Vagina (tissue), 2 donors: ENCODE measurements at regions not wholly inside any gene's neighbourhood (a gene's known extent, or its start where the extent isn't known, plus 50 kb on each side); places are given as distances from the start of the nearest gene placed in this dataset.

Experiments
- POLR2A ChIP-seq, 2 donors: fragments of 450-650 bp; IDR thresholded peaks; one replicate each; pipeline ENCODE4 v1.6.1; 2017; ENCODE audit warnings: antibody characterized with exemption in 2 of 2, mild to moderate bottlenecking in 2 of 2, moderate library complexity in 2 of 2
- POLR2AphosphoS5 ChIP-seq, 2 donors: sonication (generic); formaldehyde crosslinking; IDR thresholded peaks; one replicate each; pipeline ENCODE4 v1.9.0; 2017; ENCODE audit warnings: antibody characterized with exemption in 2 of 2, mild to moderate bottlenecking in 2 of 2, low read depth in 1 of 2; ENCODE audit not compliant: insufficient read depth in 1 of 2
- TF ChIP-seq, protein P1 (sequence below), 3 experiments: fragments of 450-650 bp in 2 of 3; fragments of 200-600 bp in 1 of 3; sonication (generic) in 1 of 3; IDR thresholded peaks; one replicate each; pipeline ENCODE4 v1.5.1; 2017 to 2019; ENCODE audit warnings: antibody characterized with exemption in 3 of 3, mild to moderate bottlenecking in 2 of 3, moderate library complexity in 2 of 3

DNA sequence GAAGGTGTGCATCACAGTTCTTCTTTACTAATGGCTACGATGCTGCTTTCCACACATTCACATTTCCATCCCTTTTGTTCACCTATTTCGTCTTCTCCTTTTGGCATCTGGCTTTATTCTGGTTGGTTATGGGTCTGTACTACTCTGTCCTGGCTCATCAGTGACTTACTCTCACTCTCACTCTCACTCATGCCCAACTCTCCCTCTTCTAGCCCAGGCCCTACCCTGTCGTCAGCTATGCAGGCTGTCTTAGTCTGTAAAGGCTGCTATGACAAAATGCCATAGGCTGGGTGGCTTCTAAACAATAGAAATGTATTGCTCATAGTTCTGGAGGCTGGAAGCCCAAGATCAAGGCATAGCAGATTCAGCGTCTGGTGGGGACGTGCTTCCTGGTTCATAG, 105.6 kb upstream of the PUDP start:
- TF ChIP-seq, protein P1, sequence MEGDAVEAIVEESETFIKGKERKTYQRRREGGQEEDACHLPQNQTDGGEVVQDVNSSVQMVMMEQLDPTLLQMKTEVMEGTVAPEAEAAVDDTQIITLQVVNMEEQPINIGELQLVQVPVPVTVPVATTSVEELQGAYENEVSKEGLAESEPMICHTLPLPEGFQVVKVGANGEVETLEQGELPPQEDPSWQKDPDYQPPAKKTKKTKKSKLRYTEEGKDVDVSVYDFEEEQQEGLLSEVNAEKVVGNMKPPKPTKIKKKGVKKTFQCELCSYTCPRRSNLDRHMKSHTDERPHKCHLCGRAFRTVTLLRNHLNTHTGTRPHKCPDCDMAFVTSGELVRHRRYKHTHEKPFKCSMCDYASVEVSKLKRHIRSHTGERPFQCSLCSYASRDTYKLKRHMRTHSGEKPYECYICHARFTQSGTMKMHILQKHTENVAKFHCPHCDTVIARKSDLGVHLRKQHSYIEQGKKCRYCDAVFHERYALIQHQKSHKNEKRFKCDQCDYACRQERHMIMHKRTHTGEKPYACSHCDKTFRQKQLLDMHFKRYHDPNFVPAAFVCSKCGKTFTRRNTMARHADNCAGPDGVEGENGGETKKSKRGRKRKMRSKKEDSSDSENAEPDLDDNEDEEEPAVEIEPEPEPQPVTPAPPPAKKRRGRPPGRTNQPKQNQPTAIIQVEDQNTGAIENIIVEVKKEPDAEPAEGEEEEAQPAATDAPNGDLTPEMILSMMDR (IDR thresholded peaks at IDR 0.05) = no peak
- TF ChIP-seq POLR2AphosphoS5 (IDR thresholded peaks at IDR 0.05; ENCODE audit: insufficient read depth in 1 of 2, low read depth in 1 of 2) (no peak), POLR2A (IDR thresholded peaks at IDR 0.05) (no peak)
